ENCODE measurements at regions not wholly inside any gene's neighbourhood (a gene's known extent, or its start where the extent isn't known, plus 50 kb on each side); places are given as distances from the start of the nearest gene placed in this dataset.
A peak's percentile ranks its signal among the peaks of the same experiment; 100 is the strongest.

DNA sequence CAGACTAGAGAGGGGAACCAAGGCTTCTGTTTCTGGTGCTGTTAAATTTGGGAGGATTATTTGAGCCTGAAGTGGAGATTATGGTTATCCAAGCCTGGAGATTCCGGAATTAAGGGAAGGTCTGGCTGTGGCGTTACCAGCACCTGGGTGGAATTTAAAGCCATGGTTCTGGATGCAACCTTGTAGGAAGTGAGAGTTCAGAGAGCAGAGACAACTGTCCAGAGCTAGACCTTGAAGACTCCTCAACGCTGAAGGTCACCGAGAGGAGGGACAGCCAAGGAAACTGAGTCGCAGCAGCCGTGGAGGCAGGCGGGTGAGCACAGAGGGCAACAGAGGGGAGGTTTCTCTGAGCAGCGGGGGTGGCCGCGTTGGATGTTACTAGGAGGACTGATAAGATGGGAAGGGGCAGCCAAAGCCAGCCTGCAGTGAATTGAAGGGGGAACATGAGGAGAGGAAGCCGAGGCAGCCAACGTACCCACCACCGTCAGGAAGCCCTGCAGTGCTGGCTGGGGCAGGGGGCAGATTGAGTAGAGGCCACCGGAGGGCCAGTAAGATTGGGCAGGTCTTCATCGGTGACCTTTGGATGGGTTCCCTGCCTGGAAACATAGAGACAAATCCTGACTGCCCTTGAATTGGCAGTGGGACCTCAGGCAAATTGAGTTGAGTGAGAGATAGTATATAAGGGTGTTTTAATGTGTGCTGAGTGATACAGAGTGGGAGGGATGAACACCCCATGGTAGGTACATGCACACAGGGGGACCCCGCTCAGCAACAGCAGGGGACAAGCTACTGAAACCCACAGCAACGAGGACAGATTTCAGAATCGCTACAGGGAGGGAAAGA is 90.3 kb downstream of the SNX5 start (continued):
- TF ChIP-seq, protein P1, sequence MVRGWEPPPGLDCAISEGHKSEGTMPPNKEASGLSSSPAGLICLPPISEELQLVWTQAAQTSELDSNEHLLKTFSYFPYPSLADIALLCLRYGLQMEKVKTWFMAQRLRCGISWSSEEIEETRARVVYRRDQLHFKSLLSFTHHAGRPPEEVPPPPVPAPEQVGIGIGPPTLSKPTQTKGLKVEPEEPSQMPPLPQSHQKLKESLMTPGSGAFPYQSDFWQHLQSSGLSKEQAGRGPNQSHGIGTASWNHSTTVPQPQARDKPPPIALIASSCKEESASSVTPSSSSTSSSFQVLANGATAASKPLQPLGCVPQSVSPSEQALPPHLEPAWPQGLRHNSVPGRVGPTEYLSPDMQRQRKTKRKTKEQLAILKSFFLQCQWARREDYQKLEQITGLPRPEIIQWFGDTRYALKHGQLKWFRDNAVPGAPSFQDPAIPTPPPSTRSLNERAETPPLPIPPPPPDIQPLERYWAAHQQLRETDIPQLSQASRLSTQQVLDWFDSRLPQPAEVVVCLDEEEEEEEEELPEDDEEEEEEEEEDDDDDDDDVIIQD (CRISPR knock-in tag; IDR thresholded peaks at IDR 0.05; ENCODE audit: low read depth) = no peak; the same call in 1 of the 2 replicates
- TF ChIP-seq MBD4 (IDR thresholded peaks at IDR 0.05; ENCODE audit: borderline replicate concordance, low read length) (no peak), CHCHD3 (CRISPR knock-in tag; IDR thresholded peaks at IDR 0.05) (no peak), ZHX1 (CRISPR knock-in tag; IDR thresholded peaks at IDR 0.05; ENCODE audit: low read depth) (no peak), ZNF792 (CRISPR knock-in tag; IDR thresholded peaks at IDR 0.05) (no peak), ZMYM4 (CRISPR knock-in tag; IDR thresholded peaks at IDR 0.05) (peak; percentile 51), ZNF530 (CRISPR knock-in tag; IDR thresholded peaks at IDR 0.05; ENCODE audit: low read depth) (no peak), ZEB1 (IDR thresholded peaks at IDR 0.05; ENCODE audit: insufficient replicate concordance, low read depth) (no peak), NFYB (CRISPR knock-in tag; IDR thresholded peaks at IDR 0.05) (no peak), ZNF496 (CRISPR knock-in tag; IDR thresholded peaks at IDR 0.05; ENCODE audit: insufficient replicate concordance) (no peak), SMARCE1 (IDR thresholded peaks at IDR 0.05; ENCODE audit: borderline replicate concordance) (no peak), NCOA1 (CRISPR knock-in tag; IDR thresholded peaks at IDR 0.05) (no peak; the same call in 1 of the 2 replicates), ZNF12 (CRISPR knock-in tag; IDR thresholded peaks at IDR 0.05) (no peak), ZFP36 (IDR thresholded peaks at IDR 0.05; ENCODE audit: borderline replicate concordance, low read depth, low read length, partially characterized antibody) (no peak), ZNF639 (CRISPR knock-in tag; conservative IDR thresholded peaks at IDR 0.05) (no peak), ZMAT5 (CRISPR knock-in tag; IDR thresholded peaks at IDR 0.05; ENCODE audit: borderline replicate concordance, low read depth) (no peak)
- TF ChIP-seq, protein P2, sequence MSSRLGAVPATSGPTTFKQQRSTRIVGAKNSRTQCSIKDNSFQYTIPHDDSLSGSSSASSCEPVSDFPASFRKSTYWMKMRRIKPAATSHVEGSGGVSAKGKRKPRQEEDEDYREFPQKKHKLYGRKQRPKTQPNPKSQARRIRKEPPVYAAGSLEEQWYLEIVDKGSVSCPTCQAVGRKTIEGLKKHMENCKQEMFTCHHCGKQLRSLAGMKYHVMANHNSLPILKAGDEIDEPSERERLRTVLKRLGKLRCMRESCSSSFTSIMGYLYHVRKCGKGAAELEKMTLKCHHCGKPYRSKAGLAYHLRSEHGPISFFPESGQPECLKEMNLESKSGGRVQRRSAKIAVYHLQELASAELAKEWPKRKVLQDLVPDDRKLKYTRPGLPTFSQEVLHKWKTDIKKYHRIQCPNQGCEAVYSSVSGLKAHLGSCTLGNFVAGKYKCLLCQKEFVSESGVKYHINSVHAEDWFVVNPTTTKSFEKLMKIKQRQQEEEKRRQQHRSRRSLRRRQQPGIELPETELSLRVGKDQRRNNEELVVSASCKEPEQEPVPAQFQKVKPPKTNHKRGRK (CRISPR knock-in tag; IDR thresholded peaks at IDR 0.05) = no peak
- TF ChIP-seq, protein P3, sequence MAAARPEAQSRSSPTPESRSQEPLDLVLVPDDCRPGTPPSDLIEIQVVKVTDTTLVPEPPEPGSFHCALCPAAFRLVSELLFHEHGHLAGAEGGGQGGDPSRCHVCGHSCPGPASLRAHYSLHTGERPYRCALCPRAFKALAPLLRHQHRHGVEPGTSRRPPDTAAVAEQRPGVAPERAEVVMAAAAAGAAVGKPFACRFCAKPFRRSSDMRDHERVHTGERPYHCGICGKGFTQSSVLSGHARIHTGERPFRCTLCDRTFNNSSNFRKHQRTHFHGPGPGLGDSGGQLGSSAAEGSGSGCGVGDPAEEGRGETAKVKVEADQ (CRISPR knock-in tag; IDR thresholded peaks at IDR 0.05; ENCODE audit: borderline replicate concordance) = 0 out of 2 replicates have a peak, but pooled peaks have one; percentile 51
- TF ChIP-seq, protein P4, sequence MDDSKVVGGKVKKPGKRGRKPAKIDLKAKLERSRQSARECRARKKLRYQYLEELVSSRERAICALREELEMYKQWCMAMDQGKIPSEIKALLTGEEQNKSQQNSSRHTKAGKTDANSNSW (CRISPR knock-in tag; IDR thresholded peaks at IDR 0.05; ENCODE audit: borderline replicate concordance) = peak; percentile 73

All from HepG2 (cell line).